GM12878 (cell line): ENCODE measurements at regions not wholly inside any gene's neighbourhood (a gene's known extent, or its start where the extent isn't known, plus 50 kb on each side); places are given as distances from the start of the nearest gene placed in this dataset.

Source experiments
- ATAC-seq: fragments of 200-7000 bp; cut with Tn5 transposase; 3 replicates; pipeline ENCODE4 v1.9.1; 2020; ENCODE audit warnings: mild to moderate bottlenecking, moderate library complexity
- BruUV-seq: library from RNA; stranded (reverse); fragments of 400-500 nt; replicated peaks from 2 replicates; lab custom pipeline; 2021; lab: Mats Ljungman, UMichigan
- CTCF ChIA-PET: fragments of 300-600 bp; sonication (Branson Sonifier 250); formaldehyde crosslinking; extraction: SDS; loops from one replicate; lab custom pipeline; 2021; ENCODE audit warnings: inconsistent platforms; lab: Yijun Ruan, JAX
- POLR2A ChIA-PET: fragments of 350-600 bp; formaldehyde crosslinking; extraction: SDS; loops from one replicate; lab custom pipeline; 2021; ENCODE audit warnings: inconsistent platforms; lab: Charles Lee
- RAD21 ChIA-PET: fragments of 300-600 bp; sonication (Branson Sonifier 250); formaldehyde crosslinking; loops from one replicate; lab custom pipeline; 2023; ENCODE audit warnings: antibody characterized with exemption; ENCODE audit not compliant: unreplicated experiment; lab: Charles Lee
- SMC1A ChIA-PET: fragments of 300-600 bp; sonication (Branson Sonifier 250); formaldehyde crosslinking; loops from one replicate; lab custom pipeline; 2023; ENCODE audit not compliant: unreplicated experiment, uncharacterized antibody; lab: Charles Lee
- DNase-seq: peaks from one replicate; pipeline ENCODE4 v3.0.0-alpha.2; 2011; ENCODE audit warnings: low read depth, low spot score
- FAIRE-seq: peaks from 3 replicates; lab custom pipeline; 2011; peaks lifted over from hg19 to GRCh38; lab: Jason Lieb, UNC
- H2AFZ ChIP-seq: 2 replicates; pipeline ENCODE4 v1.6.0; 2011; ENCODE audit warnings: low read depth, low read length, control low read depth; ENCODE audit not compliant: control insufficient read depth
- H3K27ac ChIP-seq: 2 replicates; pipeline ENCODE4 v1.5.1; 2011; ENCODE audit warnings: control low read depth; ENCODE audit not compliant: control insufficient read depth, insufficient read depth
- H3K27me3 ChIP-seq, 2 experiments: replicated peaks in 1 of 2; 2 replicates each; pipeline versions ENCODE4 v1.6.0 to v1.6.1; 2011; ENCODE audit warnings: low read length in 1 of 2; ENCODE audit not compliant: control insufficient read depth in 2 of 2, insufficient read depth in 2 of 2
- H3K36me3 ChIP-seq, 2 experiments: 2 replicates each; pipeline ENCODE4 v1.5.1; 2011; ENCODE audit warnings: low read length in 1 of 2; ENCODE audit not compliant: control insufficient read depth in 2 of 2, insufficient read depth in 2 of 2
- H3K4me1 ChIP-seq: 2 replicates; pipeline ENCODE4 v1.6.1; 2011; ENCODE audit warnings: mild to moderate bottlenecking, low read length, moderate library complexity, mixed read lengths; ENCODE audit not compliant: control insufficient read depth, insufficient read depth
- H3K4me2 ChIP-seq: 2 replicates; pipeline ENCODE4 v1.6.0; 2011; ENCODE audit warnings: control low read depth; ENCODE audit not compliant: control insufficient read depth, insufficient read depth
- H3K4me3 ChIP-seq: fragments of 200-600 bp; sonication (generic); 2 replicates; pipeline ENCODE4 v1.5.1; 2016
- H3K79me2 ChIP-seq: 2 replicates; pipeline ENCODE4 v1.6.0; 2011; ENCODE audit warnings: low read length; ENCODE audit not compliant: control insufficient read depth, insufficient read depth
- H3K9ac ChIP-seq: 2 replicates; pipeline ENCODE4 v1.8.0; 2011; ENCODE audit warnings: low read length, control low read depth, mixed read lengths; ENCODE audit not compliant: control insufficient read depth, insufficient read depth
- H3K9me3 ChIP-seq: replicated peaks from 3 replicates; pipeline ENCODE4 v1.5.1; 2011; ENCODE audit warnings: mild to moderate bottlenecking, low read length; ENCODE audit not compliant: control insufficient read depth, insufficient read depth
- H4K20me1 ChIP-seq: 2 replicates; pipeline ENCODE4 v1.6.0; 2011; ENCODE audit not compliant: control insufficient read depth, insufficient read depth
- BCL11A ChIP-seq: IDR thresholded peaks from 2 replicates; pipeline ENCODE4 v1.6.1; 2011; ENCODE audit warnings: low read depth, low read length
- BHLHE40 ChIP-seq, 2 experiments: fragments of 450-650 bp in 1 of 2; IDR thresholded peaks; 2 replicates each; pipeline ENCODE4 v1.6.1; 2011 to 2017; ENCODE audit warnings: low read depth in 2 of 2, borderline replicate concordance in 1 of 2, improper control_type of control experiment in 1 of 2, low read length in 1 of 2, mild to moderate bottlenecking in 1 of 2
- BRCA1 ChIP-seq: IDR thresholded peaks from 2 replicates; pipeline ENCODE4 v1.6.1; 2011; ENCODE audit warnings: low read depth, low read length, improper control_type of control experiment
- CREM ChIP-seq: IDR thresholded peaks from 2 replicates; pipeline ENCODE4 v1.6.1; 2014; ENCODE audit warnings: antibody characterized with exemption, low read depth
- DPF2 ChIP-seq: fragments of 450-650 bp; IDR thresholded peaks from 2 replicates; pipeline ENCODE4 v1.6.1; 2017; ENCODE audit warnings: mild to moderate bottlenecking
- EP300 ChIP-seq, 2 experiments: fragments of 150-350 bp in 1 of 2; IDR thresholded peaks; 2 replicates each; pipeline ENCODE4 v1.6.1; 2011 to 2012; ENCODE audit warnings: low read depth in 2 of 2, low read length in 2 of 2, borderline replicate concordance in 1 of 2, improper control_type of control experiment in 1 of 2, inconsistent platforms in 1 of 2; ENCODE audit not compliant: control insufficient read depth in 1 of 2
- ESRRA ChIP-seq: IDR thresholded peaks from 2 replicates; pipeline ENCODE4 v1.6.1; 2012; ENCODE audit warnings: mild to moderate bottlenecking, low read length, improper control_type of control experiment
- IKZF1 ChIP-seq: fragments of 450-650 bp; conservative IDR thresholded peaks from 2 replicates; pipeline ENCODE4 v1.6.1; 2017; ENCODE audit warnings: antibody characterized with exemption, mild to moderate bottlenecking
- IKZF2 ChIP-seq, 2 experiments: fragments of 450-650 bp; IDR thresholded peaks; 2 replicates each; pipeline ENCODE4 v1.6.1; 2017; ENCODE audit warnings: mild to moderate bottlenecking in 2 of 2, moderate library complexity in 2 of 2
- IRF4 ChIP-seq: IDR thresholded peaks from 2 replicates; pipeline ENCODE4 v1.6.1; 2011; ENCODE audit warnings: low read depth, low read length
- MTA2 ChIP-seq: fragments of 450-650 bp; IDR thresholded peaks from 2 replicates; pipeline ENCODE4 v1.6.1; 2016; ENCODE audit warnings: low read depth, mild to moderate bottlenecking, moderate library complexity
- MXI1 ChIP-seq: fragments of 150-350 bp; IDR thresholded peaks from 2 replicates; pipeline ENCODE4 v1.6.1; 2011; ENCODE audit warnings: low read depth, mild to moderate bottlenecking, inconsistent platforms, low read length, improper control_type of control experiment
- NBN ChIP-seq: fragments of 450-650 bp; IDR thresholded peaks from 2 replicates; pipeline ENCODE4 v1.6.1; 2016
- RAD21 ChIP-seq: IDR thresholded peaks from 2 replicates; pipeline ENCODE4 v1.6.1; 2011; ENCODE audit warnings: mild to moderate bottlenecking, low read depth, low read length, moderate library complexity; ENCODE audit not compliant: insufficient read depth
- SMAD1 ChIP-seq: fragments of 450-650 bp; IDR thresholded peaks from 2 replicates; pipeline ENCODE4 v1.6.1; 2018; ENCODE audit warnings: mild to moderate bottlenecking, low read depth; ENCODE audit not compliant: partially characterized antibody
- SP1 ChIP-seq: IDR thresholded peaks from one replicate; pipeline ENCODE4 v1.6.1; 2011; ENCODE audit warnings: low read depth, low read length
- SPI1 ChIP-seq: IDR thresholded peaks from 2 replicates; pipeline ENCODE4 v1.6.1; 2011; ENCODE audit warnings: low read depth, mild to moderate bottlenecking, low read length, moderate library complexity, borderline replicate concordance; ENCODE audit not compliant: insufficient read depth
- SREBF1 ChIP-seq: IDR thresholded peaks from 2 replicates; pipeline ENCODE4 v1.6.1; 2012; ENCODE audit warnings: mild to moderate bottlenecking, low read length
- TBL1XR1 ChIP-seq: IDR thresholded peaks from 2 replicates; pipeline ENCODE4 v1.6.1; 2012; ENCODE audit warnings: low read depth, low read length, improper control_type of control experiment
- TCF12 ChIP-seq: IDR thresholded peaks from 2 replicates; pipeline ENCODE4 v1.6.1; 2011; ENCODE audit warnings: low read depth, mild to moderate bottlenecking, low read length
- WGBS: methylation state at CpG from one replicate; pipeline ENCODE4 v1.1.6; 2016; ENCODE audit warnings: low lambda C conversion rate; ENCODE audit not compliant: insufficient replicate concordance, insufficient coverage; ENCODE audit errors: missing lambda C conversion rate; 5-methylcytosine and 5-hydroxymethylcytosine counted together
- in situ Hi-C: fragments of 300-500 bp; cut with MboI; formaldehyde crosslinking; loops from 9 replicates; pipeline ENCODE4 v1.14.3; 2018; ENCODE audit warnings: mixed read lengths
- intact Hi-C: fragments of 100-400 bp; cut with micrococcal nuclease; formaldehyde crosslinking; loops from one replicate; pipeline ENCODE4 v1.14.2; 2022; ENCODE audit not compliant: unreplicated experiment
- TF ChIP-seq, protein P1 (sequence below): fragments of 450-650 bp; IDR thresholded peaks from 2 replicates; pipeline ENCODE4 v1.6.1; 2017; ENCODE audit warnings: mild to moderate bottlenecking, moderate library complexity
- TF ChIP-seq, protein P2 (sequence below): IDR thresholded peaks from 2 replicates; pipeline ENCODE4 v1.6.1; 2011; ENCODE audit warnings: borderline replicate concordance, low read depth, mild to moderate bottlenecking, moderate library complexity, mixed read lengths, low read length; ENCODE audit not compliant: insufficient read depth; ENCODE audit errors: extremely low read length

DNA sequence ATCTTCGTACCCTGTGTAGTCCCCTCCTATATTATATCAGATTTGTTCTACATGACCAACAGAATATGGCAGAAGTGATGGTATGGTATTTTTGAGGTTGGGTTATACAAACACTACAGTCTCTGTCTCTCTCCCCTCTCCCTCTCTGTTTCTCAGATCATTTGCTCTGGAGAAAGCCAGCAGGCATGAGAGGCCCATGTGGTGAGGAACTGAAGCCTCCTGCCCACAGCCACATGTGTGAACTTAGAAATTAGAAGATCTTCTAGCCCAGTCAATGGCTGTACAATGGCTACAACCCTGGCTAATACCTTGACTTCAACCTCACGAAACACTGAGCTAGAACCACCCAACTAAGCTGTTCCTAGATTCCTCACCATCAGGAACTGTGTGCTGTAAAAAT is 250.6 kb downstream of the SMAD2 start:
- peak overlapping the region; percentile 85 for H3K27ac ChIP-seq
- TF ChIP-seq BCL11A (peak; percentile 65; the same call in 1 of the 2 replicates), TBL1XR1 (0 out of 2 replicates have a peak, but pooled peaks have one; percentile 31), IKZF2 (IDR thresholded peaks at IDR 0.05) (peak; percentile 68 to 72; a peak in 2 of 4 replicates), SREBF1 (no peak), IKZF1 (peak; percentile 38), IRF4 (peak; percentile 93), TCF12 (peak; percentile 74), RAD21 (no peak), SPI1 (peak; percentile 97), DPF2 (peak; percentile 62), NBN (peak; percentile 18; the same call in 1 of the 2 replicates), SP1 (peak; percentile 48), ESRRA (no peak), MTA2 (peak; percentile 69), BRCA1 (no peak), MXI1 (0 out of 2 replicates have a peak, but pooled peaks have one; percentile 23), SMAD1 (no peak), CREM (0 out of 2 replicates have a peak, but pooled peaks have one; percentile 36), EP300 (IDR thresholded peaks at IDR 0.05; ENCODE audit: borderline replicate concordance in 1 of 2, control insufficient read depth in 1 of 2, low read depth in 2 of 2, low read length in 2 of 2) (peak; percentile 31 to 69; a peak in 2 of 4 replicates), BHLHE40 (IDR thresholded peaks at IDR 0.05; ENCODE audit: borderline replicate concordance in 1 of 2, low read depth in 2 of 2, low read length in 1 of 2) (peak; percentile 55 to 62; a peak in 3 of 4 replicates)
- TF ChIP-seq, protein P1, sequence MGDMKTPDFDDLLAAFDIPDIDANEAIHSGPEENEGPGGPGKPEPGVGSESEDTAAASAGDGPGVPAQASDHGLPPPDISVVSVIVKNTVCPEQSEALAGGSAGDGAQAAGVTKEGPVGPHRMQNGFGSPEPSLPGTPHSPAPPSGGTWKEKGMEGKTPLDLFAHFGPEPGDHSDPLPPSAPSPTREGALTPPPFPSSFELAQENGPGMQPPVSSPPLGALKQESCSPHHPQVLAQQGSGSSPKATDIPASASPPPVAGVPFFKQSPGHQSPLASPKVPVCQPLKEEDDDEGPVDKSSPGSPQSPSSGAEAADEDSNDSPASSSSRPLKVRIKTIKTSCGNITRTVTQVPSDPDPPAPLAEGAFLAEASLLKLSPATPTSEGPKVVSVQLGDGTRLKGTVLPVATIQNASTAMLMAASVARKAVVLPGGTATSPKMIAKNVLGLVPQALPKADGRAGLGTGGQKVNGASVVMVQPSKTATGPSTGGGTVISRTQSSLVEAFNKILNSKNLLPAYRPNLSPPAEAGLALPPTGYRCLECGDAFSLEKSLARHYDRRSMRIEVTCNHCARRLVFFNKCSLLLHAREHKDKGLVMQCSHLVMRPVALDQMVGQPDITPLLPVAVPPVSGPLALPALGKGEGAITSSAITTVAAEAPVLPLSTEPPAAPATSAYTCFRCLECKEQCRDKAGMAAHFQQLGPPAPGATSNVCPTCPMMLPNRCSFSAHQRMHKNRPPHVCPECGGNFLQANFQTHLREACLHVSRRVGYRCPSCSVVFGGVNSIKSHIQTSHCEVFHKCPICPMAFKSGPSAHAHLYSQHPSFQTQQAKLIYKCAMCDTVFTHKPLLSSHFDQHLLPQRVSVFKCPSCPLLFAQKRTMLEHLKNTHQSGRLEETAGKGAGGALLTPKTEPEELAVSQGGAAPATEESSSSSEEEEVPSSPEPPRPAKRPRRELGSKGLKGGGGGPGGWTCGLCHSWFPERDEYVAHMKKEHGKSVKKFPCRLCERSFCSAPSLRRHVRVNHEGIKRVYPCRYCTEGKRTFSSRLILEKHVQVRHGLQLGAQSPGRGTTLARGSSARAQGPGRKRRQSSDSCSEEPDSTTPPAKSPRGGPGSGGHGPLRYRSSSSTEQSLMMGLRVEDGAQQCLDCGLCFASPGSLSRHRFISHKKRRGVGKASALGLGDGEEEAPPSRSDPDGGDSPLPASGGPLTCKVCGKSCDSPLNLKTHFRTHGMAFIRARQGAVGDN, result peak; percentile 75
- TF ChIP-seq, protein P2, sequence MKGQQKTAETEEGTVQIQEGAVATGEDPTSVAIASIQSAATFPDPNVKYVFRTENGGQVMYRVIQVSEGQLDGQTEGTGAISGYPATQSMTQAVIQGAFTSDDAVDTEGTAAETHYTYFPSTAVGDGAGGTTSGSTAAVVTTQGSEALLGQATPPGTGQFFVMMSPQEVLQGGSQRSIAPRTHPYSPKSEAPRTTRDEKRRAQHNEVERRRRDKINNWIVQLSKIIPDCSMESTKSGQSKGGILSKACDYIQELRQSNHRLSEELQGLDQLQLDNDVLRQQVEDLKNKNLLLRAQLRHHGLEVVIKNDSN, result no peak

More for the DNA sequence above, 250.6 kb downstream of the SMAD2 start:
- POLR2A ChIA-PET, result no interaction called here
- no peaks in the 10 kb centered on the region for H4K20me1 ChIP-seq
- SMC1A ChIA-PET, result interaction anchor here (1.0 to 1.2 kb wide), 3 partner anchors 19 to 81 kb away, joined by 3 to 5 read pairs (median 4); no protein-coding TSS in a partner anchor
- ATAC-seq (peak; percentile 92), DNase-seq (peak; percentile 72), FAIRE-seq (peak; percentile 69)
- H3K27me3 ChIP-seq, result no peaks in the 10 kb centered on the region
- no peaks in the 10 kb centered on the region for H3K36me3 ChIP-seq
- intact Hi-C loops, result no loop called here
- H3K4me1 ChIP-seq, result peaks cover 39% of the 10 kb centered on the region
- H2AFZ ChIP-seq, result no peak overlapping the region; the same call in 1 of the 2 replicates
- H3K79me2 ChIP-seq, result no peaks in the 10 kb centered on the region
- 32% methylated on average over 2 of the region's 2 CpGs for WGBS
- no TSS peak for BruUV-seq
- RAD21 ChIA-PET, result interaction anchor here (0.9 to 3.1 kb wide), 5 partner anchors 8 to 1993 kb away, joined by 3 to 11 read pairs (median 4); no protein-coding TSS in a partner anchor
- no peaks in the 10 kb centered on the region for H3K9me3 ChIP-seq
- H3K4me3 ChIP-seq, result no peak overlapping the region
- H3K4me2 ChIP-seq, result peak overlapping the region; percentile 50; the same call in 1 of the 2 replicates
- H3K9ac ChIP-seq, result peak overlapping the region; percentile 36; the same call in 1 of the 2 replicates
- CTCF ChIA-PET, result interaction anchor here (1.6 to 2.5 kb wide), 3 partner anchors 10 to 83 kb away, joined by 5 to 10 read pairs (median 6); no protein-coding TSS in a partner anchor
- in situ Hi-C loops, result no loop called here
